Transverse colon (tissue), 4 donors: ENCODE measurements at regions not wholly inside any gene's neighbourhood (a gene's known extent, or its start where the extent isn't known, plus 50 kb on each side); places are given as distances from the start of the nearest gene placed in this dataset.

Experiments
- CTCF ChIP-seq, 5 experiments: fragments of 200-600 bp in 3 of 5; fragments of 450-650 bp in 2 of 5; sonication (generic) in 3 of 5; IDR thresholded peaks; 1 replicate in 2 of 5; 2 replicates in 3 of 5; pipeline ENCODE4 v1.5.1; 2016 to 2017; ENCODE audit warnings: antibody characterized with exemption in 5 of 5, inconsistent platforms in 3 of 5, mild to moderate bottlenecking in 2 of 5, moderate library complexity in 1 of 5
- EP300 ChIP-seq: sonication (generic); formaldehyde crosslinking; IDR thresholded peaks from one replicate; pipeline ENCODE4 v1.6.1; 2017; ENCODE audit warnings: antibody characterized with exemption, low read depth
- POLR2A ChIP-seq: fragments of 450-650 bp; IDR thresholded peaks from one replicate; pipeline ENCODE4 v1.6.1; 2016; ENCODE audit warnings: antibody characterized with exemption, mild to moderate bottlenecking, moderate library complexity
- POLR2AphosphoS5 ChIP-seq, 3 donors: sonication (generic); formaldehyde crosslinking; IDR thresholded peaks; one replicate each; pipeline ENCODE4 v1.6.1; 2016; ENCODE audit warnings: antibody characterized with exemption in 3 of 3

GRCh38 chr17:79370594-79370993 lies 240.3 kb downstream of the RBFOX3 start:
- TF ChIP-seq CTCF (IDR thresholded peaks at IDR 0.05) = no peak
- no peak for TF ChIP-seq EP300
- TF ChIP-seq POLR2A = no peak
- no peak for TF ChIP-seq POLR2AphosphoS5 (IDR thresholded peaks at IDR 0.05)
